LNCaP clone FGC (cell line): ENCODE measurements at regions not wholly inside any gene's neighbourhood (a gene's known extent, or its start where the extent isn't known, plus 50 kb on each side); places are given as distances from the start of the nearest gene placed in this dataset.

Source experiments
- DNase-seq: peaks from one replicate; pipeline ENCODE4 v3.0.0-alpha.2; 2011; ENCODE audit warnings: low read depth
- H3K4me3 ChIP-seq: 2 replicates; pipeline ENCODE4 v1.5.1; 2011; ENCODE audit warnings: mild to moderate bottlenecking, low read depth, low read length, control low read depth
- CTCF ChIP-seq: IDR thresholded peaks from 2 replicates; pipeline ENCODE4 v1.5.1; 2012; ENCODE audit warnings: mild to moderate bottlenecking; ENCODE audit not compliant: control insufficient read depth, insufficient read depth; ENCODE audit errors: extremely low read depth

- H3K4me3 ChIP-seq: no peak overlapping the region
- no peak for DNase-seq
- TF ChIP-seq CTCF: no peak
These were observed 942.9 kb downstream of the SQOR start for GRCh38 chr15:46577767-46578166.

GRCh38 chr15:46580487-46580886, 945.7 kb downstream of the SQOR start:
- H3K4me3 ChIP-seq: no peak overlapping the region
- TF ChIP-seq CTCF: no peak
- DNase-seq: no peak

DNA sequence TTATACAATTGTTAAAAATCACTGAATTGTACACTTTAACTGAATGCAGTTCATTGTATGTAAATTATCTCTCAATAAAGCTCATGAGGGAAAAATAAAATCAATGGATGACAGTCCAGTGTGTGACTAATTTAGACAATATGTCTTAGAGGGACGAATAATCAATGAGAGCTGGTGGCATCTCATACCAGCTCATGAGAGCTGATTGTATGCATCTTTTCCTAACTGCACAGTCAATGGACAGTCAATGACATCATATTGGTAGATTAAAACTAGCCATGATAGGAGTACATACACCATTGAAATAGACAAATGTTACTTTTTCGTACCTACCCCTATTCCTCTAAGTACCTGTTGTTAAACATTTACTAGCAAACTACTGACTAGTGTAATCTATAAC, 946.1 kb downstream of the SQOR start:
- no peak overlapping the region for H3K4me3 ChIP-seq
- no peak for TF ChIP-seq CTCF
- DNase-seq: no peak

GRCh38 chr15:46589088-46589487, 954.3 kb downstream of the SQOR start:
- no peak overlapping the region for H3K4me3 ChIP-seq
- TF ChIP-seq CTCF: no peak
- DNase-seq: no peak

DNA sequence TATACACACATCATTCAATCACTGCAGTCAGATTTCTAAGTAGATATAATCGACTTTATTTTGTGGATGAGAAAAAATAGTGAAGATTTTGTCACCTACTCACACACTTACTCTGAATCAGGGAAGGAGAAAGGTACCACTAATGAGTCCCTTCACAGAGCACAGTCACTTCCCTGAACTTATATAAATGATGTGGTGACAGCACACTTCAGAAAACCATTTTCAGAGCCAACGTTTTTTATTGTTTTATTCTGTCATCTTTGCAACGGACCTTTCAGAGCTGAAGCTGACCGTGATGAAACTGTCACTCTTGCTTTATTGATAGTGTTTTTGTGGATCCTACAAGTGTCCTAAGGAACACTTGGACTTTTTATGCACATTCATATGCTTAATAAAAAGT, 956.6 kb downstream of the SQOR start:
- no peak for DNase-seq
- TF ChIP-seq CTCF: no peak
- H3K4me3 ChIP-seq: no peak overlapping the region

GRCh38 chr15:46595016-46595415, 960.2 kb downstream of the SQOR start:
- DNase-seq: no peak
- no peak for TF ChIP-seq CTCF
- H3K4me3 ChIP-seq: no peak overlapping the region

DNA sequence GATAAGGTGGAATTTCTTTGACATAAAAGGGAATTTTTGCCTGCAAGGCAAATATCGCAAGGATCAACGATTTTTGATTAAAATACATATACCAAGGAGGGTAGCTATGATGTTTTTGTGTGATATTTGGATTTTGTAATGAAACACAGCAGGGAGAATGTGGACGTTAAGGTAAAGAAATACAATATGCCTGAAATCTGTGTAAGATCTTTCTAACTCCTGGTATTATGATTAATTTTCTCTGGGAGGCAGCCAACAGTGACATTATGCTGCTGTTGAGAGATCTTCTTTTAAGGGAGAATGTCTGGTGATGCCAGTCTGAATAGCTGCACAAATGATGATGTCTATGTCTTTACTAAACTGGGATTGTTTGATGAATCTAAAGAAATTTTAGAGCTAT, 972.2 kb downstream of the SQOR start:
- DNase-seq: no peak
- TF ChIP-seq CTCF: no peak

More for the DNA sequence above, 972.2 kb downstream of the SQOR start:
- H3K4me3 ChIP-seq: no peak overlapping the region
